Heart right ventricle (tissue), 16 donors: ENCODE measurements at regions not wholly inside any gene's neighbourhood (a gene's known extent, or its start where the extent isn't known, plus 50 kb on each side); places are given as distances from the start of the nearest gene placed in this dataset.

Experiments used
- ATAC-seq, 8 donors: fragments of 200-7000 bp; cut with Tn5 transposase; one replicate each; pipeline ENCODE4 v1.9.1; 2020; ENCODE audit warnings: mild to moderate bottlenecking in 8 of 8, moderate library complexity in 8 of 8, moderate number of reproducible peaks in 1 of 8
- DNase-seq, 2 donors: peaks; one replicate each; pipeline ENCODE4 v3.0.0-alpha.2; 2020
- H3K27ac ChIP-seq, 10 donors: fragments of 200-600 bp; sonication (generic) in 2 of 10; one replicate each; pipeline versions ENCODE4 v1.5.0 to v1.8.0; 2020 to 2022; ENCODE audit warnings: mild to moderate bottlenecking in 3 of 10
- H3K27me3 ChIP-seq, 7 donors: fragments of 200-600 bp; one replicate each; pipeline ENCODE4 v1.8.0; 2021 to 2022; ENCODE audit warnings: mild to moderate bottlenecking in 2 of 7
- H3K36me3 ChIP-seq, 9 donors: fragments of 200-600 bp; sonication (generic) in 1 of 9; one replicate each; pipeline versions ENCODE4 v1.5.0 to v1.8.0; 2020 to 2022; ENCODE audit warnings: mild to moderate bottlenecking in 2 of 9
- H3K4me1 ChIP-seq, 9 donors: fragments of 200-600 bp; sonication (generic) in 1 of 9; one replicate each; pipeline versions ENCODE4 v1.5.0 to v1.8.0; 2020 to 2022; ENCODE audit warnings: mild to moderate bottlenecking in 4 of 9
- H3K4me3 ChIP-seq, 10 donors: fragments of 200-600 bp; sonication (generic) in 2 of 10; one replicate each; pipeline versions ENCODE4 v1.5.0 to v1.8.0; 2020 to 2022; ENCODE audit warnings: mild to moderate bottlenecking in 7 of 10, moderate library complexity in 2 of 10
- H3K9me3 ChIP-seq, 11 donors: fragments of 200-600 bp in 10 of 11; sonication (generic) in 2 of 11; one replicate each; pipeline versions ENCODE4 v1.5.0 to v1.8.0; 2013 to 2022; ENCODE audit warnings: mild to moderate bottlenecking in 2 of 11, control low read depth in 1 of 11, moderate library complexity in 1 of 11
- CTCF ChIP-seq, 9 donors: fragments of 200-600 bp; sonication (generic) in 2 of 9; IDR thresholded peaks; one replicate each; pipeline versions ENCODE4 v1.5.0 to v1.8.0; 2021 to 2022; ENCODE audit warnings: antibody characterized with exemption in 9 of 9, mild to moderate bottlenecking in 5 of 9, moderate library complexity in 1 of 9
- WGBS, 2 donors: extraction: QIAGEN DNeasy Blood & Tissue Kit; methylation state at CpG; one replicate each; pipeline ENCODE4 v1.1.7; 2013; ENCODE audit warnings: inconsistent platforms in 1 of 2; 5-methylcytosine and 5-hydroxymethylcytosine counted together
- intact Hi-C, 10 donors: fragments of 100-400 bp; cut with DNase I; formaldehyde crosslinking; loops; one replicate each; pipeline versions ENCODE4 v1.11.1 to v1.14.2; 2022
- donor health status: Arrhythmogenic right ventricular cardiomyopathy.
- donor health status: ischemic (EF 13 %, LVEDD 7.1; RV severe dilation, severe dysfunction).
- donor health status: healthy with polysubstance abuse.
- donor health status: DM: no; HTN: yes; CAD: no.
- donor health status: DM: no; HTN: no; CAD: no.
- donor health status: ischemic (EF 25% LVEDD 6.9; RV normal size, moderate dysfunction).
- donor health status: ischemic (EF 25% LVEDD 5.7; RV mildly dilated, moderate dysfunction).
- donor health status: healthy.
- donor health status: DM: yes; HTN: yes; CAD: no.
- donor health status: Ischemic cardiomyopathy.
- donor health status: ischemic (EF 35%, LVEDD 5.7; RV mildly dilated, moderate dysfunction).
- donor health status: nonischemic (EF 11% LVEDD 7.7; RV severe dilation, severe dysfunction).
- donor health status: DM: yes; HTN: yes; CAD: no.
- donor health status: PGD.
- donor health status: ischemic (EF 29% LVEDD 5.4; RV normal size, mild dysfunction).
- donor health status: nonischemic (EF 23%, LVEDD 6.1; RV moderate dilation, normal function).

- WGBS, 2 donors = 91 to 92% methylated on average over 3 of the region's 3 CpGs
Measured at GRCh38 chr1:105208581-105208980, 1458.9 kb downstream of the AMY1C start.

GRCh38 chr1:105210747-105211146, 1461.0 kb downstream of the AMY1C start:
- no peak overlapping the region for H3K27ac ChIP-seq
- TF ChIP-seq CTCF (IDR thresholded peaks at IDR 0.05) = no peak
- DNase-seq (no peak), ATAC-seq (no peak)
- intact Hi-C loops = no loop called here
- H3K27me3 ChIP-seq = no peaks in the 10 kb centered on the region
- no peak overlapping the region for H3K4me3 ChIP-seq
- H3K9me3 ChIP-seq = peaks cover 0 to 45% (median 2%) of the 10 kb centered on the region in 11 donors
- no peaks in the 10 kb centered on the region for H3K36me3 ChIP-seq
- no peaks in the 10 kb centered on the region for H3K4me1 ChIP-seq

More at GRCh38 chr1:105208581-105208980, 1458.9 kb downstream of the AMY1C start:
- Histone ChIP-seq H3K9me3 (peaks cover 0 to 57% (median 2%) of the 10 kb centered on the region in 11 donors), H3K27me3 (no peaks in the 10 kb centered on the region), H3K4me1 (no peaks in the 10 kb centered on the region), H3K27ac (no peak overlapping the region), H3K4me3 (no peak overlapping the region), H3K36me3 (no peaks in the 10 kb centered on the region)
- TF ChIP-seq CTCF (IDR thresholded peaks at IDR 0.05) = no peak
- no peak for DNase-seq
- no peak for ATAC-seq
- intact Hi-C loops = no loop called here

- Histone ChIP-seq H3K36me3 (no peaks in the 10 kb centered on the region), H3K27me3 (no peaks in the 10 kb centered on the region), H3K27ac (no peak overlapping the region), H3K9me3 (peaks cover 0 to 18% (median 0%) of the 10 kb centered on the region in 11 donors), H3K4me3 (no peak overlapping the region), H3K4me1 (no peaks in the 10 kb centered on the region)
- no peak for ATAC-seq
- WGBS, 2 donors = 30 to 32% methylated on average over 1 of the region's 1 CpG
- TF ChIP-seq CTCF (IDR thresholded peaks at IDR 0.05) = no peak
- intact Hi-C loops = no loop called here
- DNase-seq = no peak
Measured at GRCh38 chr1:105231378-105231777, 1481.7 kb downstream of the AMY1C start.

- Histone ChIP-seq H3K36me3 (no peaks in the 10 kb centered on the region), H3K9me3 (peaks cover 0 to 27% (median 2%) of the 10 kb centered on the region in 11 donors), H3K4me1 (no peaks in the 10 kb centered on the region), H3K27ac (no peak overlapping the region), H3K4me3 (no peak overlapping the region), H3K27me3 (no peaks in the 10 kb centered on the region)
- intact Hi-C loops = no loop called here
- DNase-seq (no peak), ATAC-seq (no peak)
- no peak for TF ChIP-seq CTCF (IDR thresholded peaks at IDR 0.05)
- 73 to 82% methylated on average over 7 of the region's 7 CpGs for WGBS, 2 donors
Measured at GRCh38 chr1:105243411-105243810, 1493.7 kb downstream of the AMY1C start.
